ENCODE measurements at regions not wholly inside any gene's neighbourhood (a gene's known extent, or its start where the extent isn't known, plus 50 kb on each side); places are given as distances from the start of the nearest gene placed in this dataset.

GRCh38 chr12:38152816-38153736, 163.5 kb upstream of the ALG10B start:
- no peak for TF ChIP-seq CTCF (IDR thresholded peaks at IDR 0.05; ENCODE audit: extremely low read depth, missing control alignments)
- DNase-seq (ENCODE audit: low spot score), result no peak

DNA sequence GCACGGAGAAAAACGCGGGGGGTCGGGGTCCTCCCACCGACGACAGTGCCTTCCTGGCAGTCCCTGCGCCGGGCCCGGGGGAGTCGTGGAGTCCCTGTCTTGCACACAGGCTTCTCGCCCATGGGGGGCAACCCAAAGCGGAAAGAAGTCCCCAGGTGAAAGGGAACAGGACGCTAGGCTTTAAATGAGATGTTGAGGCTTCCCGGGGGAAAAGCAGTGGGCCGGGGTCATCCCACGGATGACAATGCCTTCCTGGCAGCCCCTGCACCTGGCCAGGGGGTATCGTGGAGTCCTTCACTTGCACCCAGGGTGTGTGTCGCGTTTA, 162.9 kb upstream of the ALG10B start:
- no peak for DNase-seq (ENCODE audit: low spot score)
- TF ChIP-seq CTCF (IDR thresholded peaks at IDR 0.05; ENCODE audit: extremely low read depth, missing control alignments), result no peak

- TF ChIP-seq CTCF (IDR thresholded peaks at IDR 0.05; ENCODE audit: extremely low read depth, missing control alignments), result no peak
- DNase-seq (ENCODE audit: low spot score), result no peak
These were observed 162.2 kb upstream of the ALG10B start for GRCh38 chr12:38154096-38155019.

- no peak for DNase-seq (ENCODE audit: low spot score)
- no peak for TF ChIP-seq CTCF (IDR thresholded peaks at IDR 0.05; ENCODE audit: extremely low read depth, missing control alignments)
These were observed 161.6 kb upstream of the ALG10B start for GRCh38 chr12:38155020-38155395.

GRCh38 chr12:38155526-38156496, 160.8 kb upstream of the ALG10B start:
- no peak for TF ChIP-seq CTCF (IDR thresholded peaks at IDR 0.05; ENCODE audit: extremely low read depth, missing control alignments)
- DNase-seq (ENCODE audit: low spot score), result no peak

GRCh38 chr12:38156497-38157245, 159.9 kb upstream of the ALG10B start:
- no peak for TF ChIP-seq CTCF (IDR thresholded peaks at IDR 0.05; ENCODE audit: extremely low read depth, missing control alignments)
- DNase-seq (ENCODE audit: low spot score), result no peak
